ENCODE measurements at regions not wholly inside any gene's neighbourhood (a gene's known extent, or its start where the extent isn't known, plus 50 kb on each side); places are given as distances from the start of the nearest gene placed in this dataset.

DNA sequence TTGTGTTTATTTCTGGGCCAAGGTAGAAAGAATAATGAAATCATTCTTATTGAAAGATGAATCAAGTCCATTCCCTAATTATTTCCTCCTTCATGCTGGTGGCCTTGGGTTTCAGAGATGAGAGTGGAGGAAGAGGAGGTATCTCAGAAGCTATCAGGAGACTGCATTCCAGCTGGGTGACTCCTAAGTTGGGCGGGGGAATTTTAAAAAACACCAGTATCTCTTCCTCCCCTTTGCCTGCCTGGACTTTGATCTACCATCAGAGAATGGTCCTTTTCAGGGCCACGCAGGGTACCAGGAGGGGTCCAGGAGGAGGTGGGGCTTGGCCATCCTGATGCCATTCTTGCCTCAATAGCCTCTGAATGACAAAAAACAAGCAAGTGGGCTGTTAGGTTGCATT is 104.4 kb downstream of the ASMT start:
- no peak overlapping the region for H3K27ac ChIP-seq
- TF ChIP-seq POLR2A (IDR thresholded peaks at IDR 0.05) (no peak), EP300 (IDR thresholded peaks at IDR 0.05) (no peak), POLR2AphosphoS5 (IDR thresholded peaks at IDR 0.05) (no peak)
- TF ChIP-seq, protein P1, sequence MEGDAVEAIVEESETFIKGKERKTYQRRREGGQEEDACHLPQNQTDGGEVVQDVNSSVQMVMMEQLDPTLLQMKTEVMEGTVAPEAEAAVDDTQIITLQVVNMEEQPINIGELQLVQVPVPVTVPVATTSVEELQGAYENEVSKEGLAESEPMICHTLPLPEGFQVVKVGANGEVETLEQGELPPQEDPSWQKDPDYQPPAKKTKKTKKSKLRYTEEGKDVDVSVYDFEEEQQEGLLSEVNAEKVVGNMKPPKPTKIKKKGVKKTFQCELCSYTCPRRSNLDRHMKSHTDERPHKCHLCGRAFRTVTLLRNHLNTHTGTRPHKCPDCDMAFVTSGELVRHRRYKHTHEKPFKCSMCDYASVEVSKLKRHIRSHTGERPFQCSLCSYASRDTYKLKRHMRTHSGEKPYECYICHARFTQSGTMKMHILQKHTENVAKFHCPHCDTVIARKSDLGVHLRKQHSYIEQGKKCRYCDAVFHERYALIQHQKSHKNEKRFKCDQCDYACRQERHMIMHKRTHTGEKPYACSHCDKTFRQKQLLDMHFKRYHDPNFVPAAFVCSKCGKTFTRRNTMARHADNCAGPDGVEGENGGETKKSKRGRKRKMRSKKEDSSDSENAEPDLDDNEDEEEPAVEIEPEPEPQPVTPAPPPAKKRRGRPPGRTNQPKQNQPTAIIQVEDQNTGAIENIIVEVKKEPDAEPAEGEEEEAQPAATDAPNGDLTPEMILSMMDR (IDR thresholded peaks at IDR 0.05), result no peak
- H3K36me3 ChIP-seq, result no peaks in the 10 kb centered on the region
- no peak overlapping the region for H3K4me3 ChIP-seq
- H3K27me3 ChIP-seq, result no peaks in the 10 kb centered on the region
- ATAC-seq (ENCODE audit: low FRiP score in 2 of 2) (no peak), DNase-seq (no peak)
- H3K4me1 ChIP-seq, result no peaks in the 10 kb centered on the region
- 72 to 79% methylated on average over 1 to 2 of the region's 2 CpGs for WGBS, 2 donors
- no peaks in the 10 kb centered on the region for H3K9me3 ChIP-seq

- TF ChIP-seq EP300 (IDR thresholded peaks at IDR 0.05) (no peak), POLR2A (IDR thresholded peaks at IDR 0.05) (no peak), POLR2AphosphoS5 (IDR thresholded peaks at IDR 0.05) (no peak)
- TF ChIP-seq, protein P1 (IDR thresholded peaks at IDR 0.05), result no peak
- DNase-seq (no peak), ATAC-seq (ENCODE audit: low FRiP score in 2 of 2) (no peak)
- H3K36me3 ChIP-seq, result no peaks in the 10 kb centered on the region
- WGBS, 2 donors, result 68 to 78% methylated on average over 3 of the region's 3 CpGs
- no peaks in the 10 kb centered on the region for H3K9me3 ChIP-seq
- no peaks in the 10 kb centered on the region for H3K27me3 ChIP-seq
- no peak overlapping the region for H3K4me3 ChIP-seq
- H3K4me1 ChIP-seq, result no peaks in the 10 kb centered on the region
- no peak overlapping the region for H3K27ac ChIP-seq
Observed at GRCh38 chrX:1720836-1721235, 106.0 kb downstream of the ASMT start.

DNA sequence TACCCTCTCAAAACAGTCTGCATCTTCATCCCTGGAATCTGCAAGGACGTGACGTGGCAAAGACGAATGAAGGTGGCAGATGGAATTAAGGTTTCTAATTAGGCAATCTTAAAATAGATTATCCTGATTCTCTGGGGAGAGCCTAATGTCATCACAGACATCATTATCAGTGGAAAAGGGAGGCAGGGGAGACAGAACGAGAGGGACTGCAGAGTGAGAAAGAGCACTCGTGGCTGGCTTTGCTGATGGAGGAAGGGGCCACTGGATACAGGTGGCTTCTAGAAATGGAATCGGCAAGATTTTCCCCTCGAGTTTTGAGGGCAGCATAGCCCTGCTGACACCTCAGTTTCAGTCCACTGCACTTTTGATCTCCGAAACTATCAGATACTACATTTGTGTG is 110.6 kb downstream of the ASMT start:
- no peak overlapping the region for H3K4me3 ChIP-seq
- 69 to 73% methylated on average over 8 of the region's 8 CpGs for WGBS, 2 donors
- no peak for DNase-seq
- no peak for ATAC-seq (ENCODE audit: low FRiP score in 2 of 2)
- no peak overlapping the region for H3K27ac ChIP-seq
- H3K4me1 ChIP-seq, result no peaks in the 10 kb centered on the region
- no peaks in the 10 kb centered on the region for H3K27me3 ChIP-seq
- H3K36me3 ChIP-seq, result no peaks in the 10 kb centered on the region
- TF ChIP-seq, protein P1 (IDR thresholded peaks at IDR 0.05), result no peak
- TF ChIP-seq EP300 (IDR thresholded peaks at IDR 0.05), result no peak
- TF ChIP-seq POLR2A (IDR thresholded peaks at IDR 0.05), result no peak
- TF ChIP-seq POLR2AphosphoS5 (IDR thresholded peaks at IDR 0.05), result no peak
- no peaks in the 10 kb centered on the region for H3K9me3 ChIP-seq

DNA sequence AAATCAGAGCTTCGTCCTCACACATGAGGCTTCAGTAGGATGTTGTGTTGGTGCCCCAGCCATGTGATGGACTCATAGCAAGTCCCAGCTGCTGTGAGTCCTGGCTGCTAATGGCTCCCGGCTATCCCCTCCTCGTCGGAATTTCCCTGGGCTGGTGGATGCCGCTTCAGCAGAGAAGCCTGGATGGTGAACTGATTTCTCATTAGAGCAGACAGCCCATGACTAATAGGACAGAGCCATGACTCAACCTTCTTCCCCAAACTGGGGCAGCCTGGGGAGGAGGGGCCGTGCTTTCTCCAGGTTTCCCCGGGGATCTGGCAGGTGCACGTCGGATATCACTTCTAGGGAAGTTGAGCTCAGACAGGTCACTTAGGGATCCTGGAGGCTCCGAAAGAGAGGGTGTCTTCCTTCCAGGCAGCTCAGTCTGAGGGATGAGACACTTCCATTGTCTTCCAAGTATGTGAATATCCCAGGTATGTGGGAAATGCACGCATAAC is 112.7 kb downstream of the ASMT start:
- no peak for DNase-seq
- Histone ChIP-seq H3K4me3 (no peak overlapping the region), H3K27me3 (no peaks in the 10 kb centered on the region), H3K9me3 (no peaks in the 10 kb centered on the region), H3K27ac (no peak overlapping the region), H3K4me1 (no peaks in the 10 kb centered on the region), H3K36me3 (no peaks in the 10 kb centered on the region)
- 53 to 71% methylated on average over 7 to 11 of the region's 11 CpGs for WGBS, 2 donors
- TF ChIP-seq POLR2A (IDR thresholded peaks at IDR 0.05) (no peak), EP300 (IDR thresholded peaks at IDR 0.05) (no peak), POLR2AphosphoS5 (IDR thresholded peaks at IDR 0.05) (no peak)
- TF ChIP-seq, protein P1 (IDR thresholded peaks at IDR 0.05), result no peak
- no peak for ATAC-seq (ENCODE audit: low FRiP score in 2 of 2)

DNA sequence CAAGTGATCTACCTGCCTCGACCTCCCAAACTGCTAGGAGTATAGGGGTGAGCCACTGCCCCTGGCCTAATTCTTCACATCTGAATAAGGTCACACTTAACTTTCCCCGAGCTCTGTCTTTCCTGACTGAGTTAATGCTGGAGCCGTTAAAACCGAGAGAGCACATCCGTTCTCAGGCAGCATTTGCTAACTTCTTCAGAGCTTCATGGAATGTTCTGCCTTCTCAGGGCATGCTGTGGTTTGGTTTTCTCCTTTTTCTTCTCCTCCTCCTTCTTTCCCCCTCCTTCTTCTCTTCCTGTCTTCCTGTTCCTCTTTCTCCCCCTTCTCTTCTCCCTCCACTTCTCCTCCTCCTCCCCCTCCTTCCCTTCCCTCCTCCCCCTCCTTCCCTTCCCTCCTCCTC is 119.9 kb downstream of the ASMT start:
- Histone ChIP-seq H3K9me3 (no peaks in the 10 kb centered on the region), H3K27me3 (no peaks in the 10 kb centered on the region), H3K36me3 (no peaks in the 10 kb centered on the region), H3K4me1 (no peaks in the 10 kb centered on the region), H3K27ac (no peak overlapping the region), H3K4me3 (no peak overlapping the region)
- 55 to 63% methylated on average over 5 of the region's 5 CpGs for WGBS, 2 donors
- no peak for DNase-seq
- no peak for TF ChIP-seq EP300 (IDR thresholded peaks at IDR 0.05)
- TF ChIP-seq, protein P1 (IDR thresholded peaks at IDR 0.05), result no peak
- no peak for TF ChIP-seq POLR2A (IDR thresholded peaks at IDR 0.05)
- no peak for TF ChIP-seq POLR2AphosphoS5 (IDR thresholded peaks at IDR 0.05)
- ATAC-seq (ENCODE audit: low FRiP score in 2 of 2), result no peak
